GM10266 (cell line): ENCODE measurements at regions not wholly inside any gene's neighbourhood (a gene's known extent, or its start where the extent isn't known, plus 50 kb on each side); places are given as distances from the start of the nearest gene placed in this dataset.
"Not testable (repeated sequence)": the region's sequence is repeated elsewhere in the genome, so short reads cannot be mapped to it uniquely, and the experiment has no call there.

Experiments
- DNase-seq: peaks from one replicate; pipeline ENCODE4 v3.0.0; 2012; ENCODE audit errors: extremely low spot score
- TF ChIP-seq, protein P1 (sequence below): IDR thresholded peaks from 2 replicates; pipeline ENCODE4 v1.5.1; 2012; ENCODE audit warnings: mild to moderate bottlenecking, low read depth; ENCODE audit not compliant: control insufficient read depth, insufficient read depth; ENCODE audit errors: missing control alignments

DNA sequence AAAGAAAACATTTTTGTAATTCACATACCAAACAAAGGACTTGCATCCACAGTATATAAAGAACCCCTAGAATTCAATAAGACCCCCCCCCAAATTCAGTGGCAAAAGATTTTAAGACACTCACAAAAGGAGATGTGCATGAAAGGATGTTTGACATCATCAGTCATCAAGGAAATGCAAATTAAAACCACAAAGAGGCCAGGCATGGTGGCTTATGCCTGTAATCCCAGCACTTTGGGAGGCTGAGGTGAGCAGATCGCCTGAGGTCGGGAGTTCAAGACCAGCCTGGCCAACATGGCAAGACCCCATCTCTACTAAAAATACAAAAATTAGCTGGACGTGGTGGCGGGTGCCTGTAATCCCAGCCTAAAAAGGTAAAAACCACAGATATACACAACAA is 61.3 kb downstream of the AIPL1 start:
- DNase-seq: not testable (repeated sequence)

DNA sequence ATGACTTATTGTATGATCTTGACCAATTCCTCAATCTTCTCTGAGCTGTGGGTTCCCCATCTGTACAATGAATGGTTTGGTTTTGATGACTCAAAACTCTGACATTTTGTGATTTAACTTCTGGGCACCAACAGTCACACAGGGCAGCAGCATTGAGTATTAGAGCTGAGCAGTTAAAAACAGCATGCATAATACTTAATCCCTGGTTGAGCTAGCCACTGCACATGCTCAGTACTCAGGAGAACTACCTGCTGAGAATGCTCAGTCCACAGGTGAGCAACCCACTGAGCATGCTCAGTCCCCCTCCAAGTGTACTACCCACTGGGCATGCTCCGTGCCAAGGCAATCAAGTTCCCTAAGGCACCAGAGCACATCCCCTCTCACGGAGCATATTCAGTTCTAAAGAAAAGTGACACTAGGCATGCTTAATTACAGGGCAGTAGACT is 68.7 kb downstream of the AIPL1 start:
- TF ChIP-seq, protein P1, sequence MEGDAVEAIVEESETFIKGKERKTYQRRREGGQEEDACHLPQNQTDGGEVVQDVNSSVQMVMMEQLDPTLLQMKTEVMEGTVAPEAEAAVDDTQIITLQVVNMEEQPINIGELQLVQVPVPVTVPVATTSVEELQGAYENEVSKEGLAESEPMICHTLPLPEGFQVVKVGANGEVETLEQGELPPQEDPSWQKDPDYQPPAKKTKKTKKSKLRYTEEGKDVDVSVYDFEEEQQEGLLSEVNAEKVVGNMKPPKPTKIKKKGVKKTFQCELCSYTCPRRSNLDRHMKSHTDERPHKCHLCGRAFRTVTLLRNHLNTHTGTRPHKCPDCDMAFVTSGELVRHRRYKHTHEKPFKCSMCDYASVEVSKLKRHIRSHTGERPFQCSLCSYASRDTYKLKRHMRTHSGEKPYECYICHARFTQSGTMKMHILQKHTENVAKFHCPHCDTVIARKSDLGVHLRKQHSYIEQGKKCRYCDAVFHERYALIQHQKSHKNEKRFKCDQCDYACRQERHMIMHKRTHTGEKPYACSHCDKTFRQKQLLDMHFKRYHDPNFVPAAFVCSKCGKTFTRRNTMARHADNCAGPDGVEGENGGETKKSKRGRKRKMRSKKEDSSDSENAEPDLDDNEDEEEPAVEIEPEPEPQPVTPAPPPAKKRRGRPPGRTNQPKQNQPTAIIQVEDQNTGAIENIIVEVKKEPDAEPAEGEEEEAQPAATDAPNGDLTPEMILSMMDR: no peak

DNA sequence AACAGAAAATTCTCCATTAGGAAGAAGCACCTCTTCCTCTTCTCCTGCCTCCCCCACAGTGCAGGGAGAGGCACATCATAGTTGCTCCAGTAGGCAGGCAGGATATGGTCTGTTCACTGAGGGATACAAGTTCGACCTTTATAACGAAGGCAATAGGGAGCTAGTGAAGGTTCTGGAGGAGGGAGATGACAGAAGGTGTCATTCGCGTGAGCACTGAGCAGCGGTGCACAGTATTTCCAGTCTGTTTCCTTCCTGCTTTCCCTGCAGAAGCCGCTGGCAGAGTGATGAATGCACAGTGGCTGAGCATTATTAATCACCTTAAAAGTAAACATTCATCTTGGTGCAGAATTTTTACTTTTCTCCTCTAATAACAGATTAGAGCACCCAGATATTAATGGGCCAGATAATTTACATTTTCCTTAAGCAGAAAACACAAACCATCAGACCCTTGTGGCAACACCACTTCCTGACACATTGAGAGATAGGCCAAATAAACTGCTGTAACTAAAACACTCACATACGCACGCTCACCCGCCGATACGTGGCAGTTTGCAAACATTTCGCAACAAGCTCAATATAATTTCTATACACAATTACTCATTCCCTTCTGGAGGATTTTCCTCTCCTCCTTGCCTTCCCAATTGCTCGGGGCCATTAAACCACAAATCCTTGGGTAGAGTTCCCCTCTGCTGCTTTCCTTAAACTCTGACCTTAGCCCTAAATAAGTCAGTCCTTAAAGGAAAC is 69.5 kb downstream of the AIPL1 start:
- TF ChIP-seq, protein P1: no peak
- DNase-seq: no peak

More for the DNA sequence above, 68.7 kb downstream of the AIPL1 start:
- DNase-seq: no peak

DNA sequence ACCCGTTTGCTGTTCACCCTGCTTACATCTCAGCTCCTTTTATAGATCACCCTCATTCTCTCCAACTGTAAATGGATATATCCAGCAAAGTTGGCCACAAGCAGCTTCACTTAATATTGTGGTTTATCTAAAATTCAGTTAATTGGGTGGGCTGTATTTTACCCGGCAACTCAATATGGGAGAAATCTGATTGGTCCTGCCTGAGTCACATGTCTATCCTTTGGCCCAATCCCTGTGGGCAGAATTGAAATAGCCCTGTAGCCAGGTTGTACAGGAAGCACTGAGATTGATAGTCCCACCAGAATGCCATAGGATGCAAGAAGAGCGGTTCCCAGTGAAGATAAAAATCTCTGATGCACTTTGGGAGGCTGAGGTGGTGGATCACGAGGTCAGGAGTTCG is 73.2 kb downstream of the AIPL1 start:
- DNase-seq: peak; percentile 30
- TF ChIP-seq, protein P1: no peak

DNA sequence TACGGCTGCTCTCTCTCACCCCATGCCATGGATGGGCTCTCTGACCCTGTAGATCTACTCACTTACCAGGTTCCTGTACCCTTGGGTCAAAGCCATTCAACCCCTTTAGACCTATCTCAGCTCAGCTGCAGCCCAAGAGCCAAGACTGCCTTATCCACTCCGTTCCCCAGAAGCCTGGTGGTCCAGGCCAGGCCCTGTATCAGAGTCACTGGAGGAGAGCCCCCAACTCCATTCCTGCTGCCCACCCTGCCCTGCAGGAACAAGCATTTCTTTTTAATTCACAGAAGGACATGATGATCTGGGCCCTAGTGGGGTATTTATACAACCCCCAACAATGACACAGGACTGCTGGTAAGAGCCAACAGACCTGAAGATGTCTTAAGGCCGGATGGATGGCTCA is 76.8 kb downstream of the AIPL1 start:
- TF ChIP-seq, protein P1: no peak
- no peak for DNase-seq

DNA sequence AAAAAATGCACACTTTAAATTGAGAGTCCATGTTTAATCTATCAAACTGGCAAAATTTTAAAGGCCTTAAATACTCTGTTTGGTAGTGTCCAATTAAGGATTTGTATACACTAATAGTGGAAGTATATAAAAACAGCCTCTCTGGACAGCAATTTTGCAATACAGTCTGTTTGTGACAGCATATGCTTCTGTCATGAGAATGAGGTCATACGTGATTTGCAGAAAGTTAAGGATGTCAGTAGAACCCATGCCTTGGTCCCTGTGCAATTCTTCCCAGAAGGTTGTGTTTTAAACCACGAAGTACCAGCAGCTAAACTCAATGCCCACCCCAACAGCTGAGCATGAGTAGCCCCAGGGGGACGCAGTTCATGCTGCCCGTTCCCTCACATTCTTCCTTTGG is 78.4 kb downstream of the AIPL1 start:
- DNase-seq: no peak
- TF ChIP-seq, protein P1: no peak

DNA sequence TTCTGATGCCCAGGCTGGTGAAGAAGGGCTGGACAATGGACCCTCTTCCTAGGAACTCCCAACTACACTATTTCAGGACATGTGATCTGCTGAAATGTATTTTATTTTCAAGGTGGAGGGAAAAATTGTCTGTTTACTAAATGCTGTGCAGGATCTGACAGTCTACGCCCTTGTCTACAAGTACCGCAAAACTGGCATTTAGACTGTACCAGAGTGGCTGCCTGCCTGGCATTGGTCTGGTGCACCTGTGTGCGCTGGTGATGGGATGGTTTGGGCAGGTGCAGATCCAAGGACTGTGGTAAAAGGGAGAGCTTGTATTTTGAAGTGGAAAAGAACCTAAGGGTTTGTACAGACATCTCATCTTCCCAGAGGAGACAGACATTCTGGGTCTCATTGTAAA is 79.7 kb downstream of the AIPL1 start:
- TF ChIP-seq, protein P1: no peak
- no peak for DNase-seq
